GM12878 (cell line): ENCODE measurements at regions not wholly inside any gene's neighbourhood (a gene's known extent, or its start where the extent isn't known, plus 50 kb on each side); places are given as distances from the start of the nearest gene placed in this dataset.

Experiments
- ATAC-seq: fragments of 200-7000 bp; cut with Tn5 transposase; 3 replicates; pipeline ENCODE4 v1.9.1; 2020; ENCODE audit warnings: mild to moderate bottlenecking, moderate library complexity
- BruUV-seq: library from RNA; stranded (reverse); fragments of 400-500 nt; replicated peaks from 2 replicates; lab custom pipeline; 2021; lab: Mats Ljungman, UMichigan
- CTCF ChIA-PET: fragments of 300-600 bp; sonication (Branson Sonifier 250); formaldehyde crosslinking; extraction: SDS; loops from one replicate; lab custom pipeline; 2021; ENCODE audit warnings: inconsistent platforms; lab: Yijun Ruan, JAX
- POLR2A ChIA-PET: fragments of 350-600 bp; formaldehyde crosslinking; extraction: SDS; loops from one replicate; lab custom pipeline; 2021; ENCODE audit warnings: inconsistent platforms; lab: Charles Lee
- RAD21 ChIA-PET: fragments of 300-600 bp; sonication (Branson Sonifier 250); formaldehyde crosslinking; loops from one replicate; lab custom pipeline; 2023; ENCODE audit warnings: antibody characterized with exemption; ENCODE audit not compliant: unreplicated experiment; lab: Charles Lee
- SMC1A ChIA-PET: fragments of 300-600 bp; sonication (Branson Sonifier 250); formaldehyde crosslinking; loops from one replicate; lab custom pipeline; 2023; ENCODE audit not compliant: unreplicated experiment, uncharacterized antibody; lab: Charles Lee
- DNase-seq: peaks from one replicate; pipeline ENCODE4 v3.0.0-alpha.2; 2011; ENCODE audit warnings: low read depth, low spot score
- FAIRE-seq: peaks from 3 replicates; lab custom pipeline; 2011; peaks lifted over from hg19 to GRCh38; lab: Jason Lieb, UNC
- H2AFZ ChIP-seq: 2 replicates; pipeline ENCODE4 v1.6.0; 2011; ENCODE audit warnings: low read depth, low read length, control low read depth; ENCODE audit not compliant: control insufficient read depth
- H3K27ac ChIP-seq: 2 replicates; pipeline ENCODE4 v1.5.1; 2011; ENCODE audit warnings: control low read depth; ENCODE audit not compliant: control insufficient read depth, insufficient read depth
- H3K27me3 ChIP-seq, 2 experiments: replicated peaks in 1 of 2; 2 replicates each; pipeline versions ENCODE4 v1.6.0 to v1.6.1; 2011; ENCODE audit warnings: low read length in 1 of 2; ENCODE audit not compliant: control insufficient read depth in 2 of 2, insufficient read depth in 2 of 2
- H3K36me3 ChIP-seq, 2 experiments: 2 replicates each; pipeline ENCODE4 v1.5.1; 2011; ENCODE audit warnings: low read length in 1 of 2; ENCODE audit not compliant: control insufficient read depth in 2 of 2, insufficient read depth in 2 of 2
- H3K4me1 ChIP-seq: 2 replicates; pipeline ENCODE4 v1.6.1; 2011; ENCODE audit warnings: mild to moderate bottlenecking, low read length, moderate library complexity, mixed read lengths; ENCODE audit not compliant: control insufficient read depth, insufficient read depth
- H3K4me2 ChIP-seq: 2 replicates; pipeline ENCODE4 v1.6.0; 2011; ENCODE audit warnings: control low read depth; ENCODE audit not compliant: control insufficient read depth, insufficient read depth
- H3K4me3 ChIP-seq: fragments of 200-600 bp; sonication (generic); 2 replicates; pipeline ENCODE4 v1.5.1; 2016
- H3K79me2 ChIP-seq: 2 replicates; pipeline ENCODE4 v1.6.0; 2011; ENCODE audit warnings: low read length; ENCODE audit not compliant: control insufficient read depth, insufficient read depth
- H3K9ac ChIP-seq: 2 replicates; pipeline ENCODE4 v1.8.0; 2011; ENCODE audit warnings: low read length, control low read depth, mixed read lengths; ENCODE audit not compliant: control insufficient read depth, insufficient read depth
- H3K9me3 ChIP-seq: replicated peaks from 3 replicates; pipeline ENCODE4 v1.5.1; 2011; ENCODE audit warnings: mild to moderate bottlenecking, low read length; ENCODE audit not compliant: control insufficient read depth, insufficient read depth
- H4K20me1 ChIP-seq: 2 replicates; pipeline ENCODE4 v1.6.0; 2011; ENCODE audit not compliant: control insufficient read depth, insufficient read depth
- GATAD2B ChIP-seq: fragments of 450-650 bp; conservative IDR thresholded peaks from 2 replicates; pipeline ENCODE4 v1.6.1; 2017; ENCODE audit warnings: low read depth, mild to moderate bottlenecking, moderate library complexity
- LARP7 ChIP-seq: fragments of 450-650 bp; IDR thresholded peaks from 2 replicates; pipeline ENCODE4 v1.6.1; 2017; ENCODE audit warnings: mild to moderate bottlenecking
- MEF2A ChIP-seq: IDR thresholded peaks from 2 replicates; pipeline ENCODE4 v1.6.1; 2011; ENCODE audit warnings: low read depth, mild to moderate bottlenecking, low read length, moderate library complexity; ENCODE audit not compliant: insufficient read depth
- NFXL1 ChIP-seq: fragments of 450-650 bp; IDR thresholded peaks from 2 replicates; pipeline ENCODE4 v1.6.1; 2017; ENCODE audit warnings: antibody characterized with exemption, mild to moderate bottlenecking, borderline replicate concordance
- NRF1 ChIP-seq: conservative IDR thresholded peaks from 2 replicates; pipeline ENCODE4 v1.6.1; 2011; ENCODE audit warnings: mild to moderate bottlenecking, low read depth, low read length, improper control_type of control experiment
- WGBS: methylation state at CpG from one replicate; pipeline ENCODE4 v1.1.6; 2016; ENCODE audit warnings: low lambda C conversion rate; ENCODE audit not compliant: insufficient replicate concordance, insufficient coverage; ENCODE audit errors: missing lambda C conversion rate; 5-methylcytosine and 5-hydroxymethylcytosine counted together
- in situ Hi-C: fragments of 300-500 bp; cut with MboI; formaldehyde crosslinking; loops from 9 replicates; pipeline ENCODE4 v1.14.3; 2018; ENCODE audit warnings: mixed read lengths
- intact Hi-C: fragments of 100-400 bp; cut with micrococcal nuclease; formaldehyde crosslinking; loops from one replicate; pipeline ENCODE4 v1.14.2; 2022; ENCODE audit not compliant: unreplicated experiment
- TF ChIP-seq, protein P1 (sequence below): fragments of 450-650 bp; IDR thresholded peaks from 2 replicates; pipeline ENCODE4 v1.6.1; 2017; ENCODE audit warnings: mild to moderate bottlenecking, low read depth, inconsistent platforms; ENCODE audit not compliant: poor library complexity, severe bottlenecking
- TF ChIP-seq, protein P2 (sequence below): IDR thresholded peaks from 2 replicates; pipeline ENCODE4 v1.6.1; 2012; ENCODE audit warnings: improper control_type of control experiment, low read depth, low read length; ENCODE audit not compliant: insufficient replicate concordance

DNA sequence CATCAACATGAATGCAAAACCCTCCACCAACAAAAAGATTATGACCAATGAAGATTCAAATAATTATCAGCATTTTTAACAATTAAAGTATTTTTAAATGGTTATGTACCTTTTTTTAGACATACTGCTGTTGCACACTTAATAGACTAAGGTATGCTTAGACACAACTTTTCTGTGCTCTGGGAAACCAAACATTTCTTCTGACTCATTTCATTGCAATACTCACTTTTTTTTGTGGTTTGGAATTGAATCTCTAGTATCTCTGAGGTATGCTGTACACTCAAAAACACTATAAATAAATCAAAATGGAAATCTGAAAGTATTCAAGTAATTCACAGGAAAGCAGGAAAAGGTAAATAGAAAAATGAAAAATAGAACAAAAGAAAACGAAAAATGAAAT lies 247.9 kb upstream of the POU3F3 start (continued):
- TF ChIP-seq, protein P1, sequence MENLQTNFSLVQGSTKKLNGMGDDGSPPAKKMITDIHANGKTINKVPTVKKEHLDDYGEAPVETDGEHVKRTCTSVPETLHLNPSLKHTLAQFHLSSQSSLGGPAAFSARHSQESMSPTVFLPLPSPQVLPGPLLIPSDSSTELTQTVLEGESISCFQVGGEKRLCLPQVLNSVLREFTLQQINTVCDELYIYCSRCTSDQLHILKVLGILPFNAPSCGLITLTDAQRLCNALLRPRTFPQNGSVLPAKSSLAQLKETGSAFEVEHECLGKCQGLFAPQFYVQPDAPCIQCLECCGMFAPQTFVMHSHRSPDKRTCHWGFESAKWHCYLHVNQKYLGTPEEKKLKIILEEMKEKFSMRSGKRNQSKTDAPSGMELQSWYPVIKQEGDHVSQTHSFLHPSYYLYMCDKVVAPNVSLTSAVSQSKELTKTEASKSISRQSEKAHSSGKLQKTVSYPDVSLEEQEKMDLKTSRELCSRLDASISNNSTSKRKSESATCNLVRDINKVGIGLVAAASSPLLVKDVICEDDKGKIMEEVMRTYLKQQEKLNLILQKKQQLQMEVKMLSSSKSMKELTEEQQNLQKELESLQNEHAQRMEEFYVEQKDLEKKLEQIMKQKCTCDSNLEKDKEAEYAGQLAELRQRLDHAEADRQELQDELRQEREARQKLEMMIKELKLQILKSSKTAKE: no peak
- TF ChIP-seq, protein P2, sequence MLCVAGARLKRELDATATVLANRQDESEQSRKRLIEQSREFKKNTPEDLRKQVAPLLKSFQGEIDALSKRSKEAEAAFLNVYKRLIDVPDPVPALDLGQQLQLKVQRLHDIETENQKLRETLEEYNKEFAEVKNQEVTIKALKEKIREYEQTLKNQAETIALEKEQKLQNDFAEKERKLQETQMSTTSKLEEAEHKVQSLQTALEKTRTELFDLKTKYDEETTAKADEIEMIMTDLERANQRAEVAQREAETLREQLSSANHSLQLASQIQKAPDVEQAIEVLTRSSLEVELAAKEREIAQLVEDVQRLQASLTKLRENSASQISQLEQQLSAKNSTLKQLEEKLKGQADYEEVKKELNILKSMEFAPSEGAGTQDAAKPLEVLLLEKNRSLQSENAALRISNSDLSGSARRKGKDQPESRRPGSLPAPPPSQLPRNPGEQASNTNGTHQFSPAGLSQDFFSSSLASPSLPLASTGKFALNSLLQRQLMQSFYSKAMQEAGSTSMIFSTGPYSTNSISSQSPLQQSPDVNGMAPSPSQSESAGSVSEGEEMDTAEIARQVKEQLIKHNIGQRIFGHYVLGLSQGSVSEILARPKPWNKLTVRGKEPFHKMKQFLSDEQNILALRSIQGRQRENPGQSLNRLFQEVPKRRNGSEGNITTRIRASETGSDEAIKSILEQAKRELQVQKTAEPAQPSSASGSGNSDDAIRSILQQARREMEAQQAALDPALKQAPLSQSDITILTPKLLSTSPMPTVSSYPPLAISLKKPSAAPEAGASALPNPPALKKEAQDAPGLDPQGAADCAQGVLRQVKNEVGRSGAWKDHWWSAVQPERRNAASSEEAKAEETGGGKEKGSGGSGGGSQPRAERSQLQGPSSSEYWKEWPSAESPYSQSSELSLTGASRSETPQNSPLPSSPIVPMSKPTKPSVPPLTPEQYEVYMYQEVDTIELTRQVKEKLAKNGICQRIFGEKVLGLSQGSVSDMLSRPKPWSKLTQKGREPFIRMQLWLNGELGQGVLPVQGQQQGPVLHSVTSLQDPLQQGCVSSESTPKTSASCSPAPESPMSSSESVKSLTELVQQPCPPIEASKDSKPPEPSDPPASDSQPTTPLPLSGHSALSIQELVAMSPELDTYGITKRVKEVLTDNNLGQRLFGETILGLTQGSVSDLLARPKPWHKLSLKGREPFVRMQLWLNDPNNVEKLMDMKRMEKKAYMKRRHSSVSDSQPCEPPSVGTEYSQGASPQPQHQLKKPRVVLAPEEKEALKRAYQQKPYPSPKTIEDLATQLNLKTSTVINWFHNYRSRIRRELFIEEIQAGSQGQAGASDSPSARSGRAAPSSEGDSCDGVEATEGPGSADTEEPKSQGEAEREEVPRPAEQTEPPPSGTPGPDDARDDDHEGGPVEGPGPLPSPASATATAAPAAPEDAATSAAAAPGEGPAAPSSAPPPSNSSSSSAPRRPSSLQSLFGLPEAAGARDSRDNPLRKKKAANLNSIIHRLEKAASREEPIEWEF: no peak

DNA sequence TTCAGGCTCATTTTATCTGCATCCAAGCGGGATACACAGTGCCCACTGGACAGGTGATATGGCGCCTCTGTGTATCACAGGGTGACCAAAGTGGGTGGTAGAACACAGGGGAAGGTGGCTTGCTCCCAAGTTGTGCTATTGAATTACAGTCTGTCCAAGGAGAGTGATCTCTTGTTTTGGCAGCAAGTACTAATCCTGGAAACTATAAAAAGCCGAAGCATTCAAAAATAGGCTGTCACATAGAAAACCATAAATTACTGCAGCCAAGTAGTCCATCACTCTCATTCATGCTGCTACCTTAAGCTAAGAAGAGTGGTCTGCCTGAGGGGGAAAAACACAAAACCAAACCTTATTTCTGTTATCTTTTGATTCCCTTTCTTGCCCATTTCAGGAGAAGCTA lies 237.1 kb upstream of the POU3F3 start:
- no peaks in the 10 kb centered on the region for H3K27me3 ChIP-seq
- WGBS: 30% methylated on average over 3 of the region's 3 CpGs
- FAIRE-seq (no peak), DNase-seq (no peak), ATAC-seq (no peak)
- no peak overlapping the region for H3K4me2 ChIP-seq
- ChIA-PET CTCF (interaction anchor here (0.6 kb wide), 1 partner anchor 165 kb away, joined by 4 read pairs; no protein-coding TSS in a partner anchor), SMC1A (no interaction called here), RAD21 (no interaction called here), POLR2A (no interaction called here)
- no peak overlapping the region for H3K27ac ChIP-seq
- H3K9me3 ChIP-seq: no peaks in the 10 kb centered on the region
- BruUV-seq: no TSS peak
- no peak overlapping the region for H2AFZ ChIP-seq
- H3K4me3 ChIP-seq: no peak overlapping the region
- H4K20me1 ChIP-seq: no peaks in the 10 kb centered on the region
- no peaks in the 10 kb centered on the region for H3K4me1 ChIP-seq
- H3K9ac ChIP-seq: no peak overlapping the region
- H3K36me3 ChIP-seq: no peaks in the 10 kb centered on the region
- in situ Hi-C loops: no loop called here
- intact Hi-C loops: no loop called here
- TF ChIP-seq NRF1 (no peak), LARP7 (no peak), GATAD2B (no peak), NFXL1 (no peak), MEF2A (no peak)
- no peaks in the 10 kb centered on the region for H3K79me2 ChIP-seq
